Mesendoderm (in vitro differentiated cells): ENCODE measurements at regions not wholly inside any gene's neighbourhood (a gene's known extent, or its start where the extent isn't known, plus 50 kb on each side); places are given as distances from the start of the nearest gene placed in this dataset.

Experiments used
- DNase-seq: peaks from one replicate; pipeline ENCODE4 v3.0.0; 2013
- H2AK5ac ChIP-seq: 2 replicates; pipeline ENCODE4 v1.6.1; 2013; ENCODE audit warnings: low read length, inconsistent platforms
- H2BK120ac ChIP-seq: 2 replicates; pipeline ENCODE4 v1.6.1; 2013; ENCODE audit warnings: low read depth, mild to moderate bottlenecking, low read length, moderate library complexity, mixed read lengths
- H2BK15ac ChIP-seq: replicated peaks from 2 replicates; pipeline ENCODE4 v1.6.1; 2013; ENCODE audit warnings: low read depth, mild to moderate bottlenecking, moderate library complexity
- H2BK5ac ChIP-seq: 2 replicates; pipeline ENCODE4 v1.6.1; 2013; ENCODE audit warnings: low read length, inconsistent platforms
- H3K18ac ChIP-seq: 2 replicates; pipeline ENCODE4 v1.6.1; 2013; ENCODE audit warnings: mild to moderate bottlenecking, low read length, mixed read lengths
- H3K23ac ChIP-seq: one replicate; pipeline ENCODE4 v1.6.1; 2013; ENCODE audit warnings: low read length
- H3K27ac ChIP-seq: 2 replicates; pipeline ENCODE4 v1.5.1; 2013; ENCODE audit warnings: low read depth, mild to moderate bottlenecking, inconsistent platforms, low read length, moderate library complexity
- H3K27me3 ChIP-seq: 2 replicates; pipeline ENCODE4 v1.6.1; 2013; ENCODE audit warnings: low read length, control low read depth, mild to moderate bottlenecking, inconsistent platforms; ENCODE audit not compliant: insufficient read depth, poor library complexity
- H3K36me3 ChIP-seq: 2 replicates; pipeline ENCODE4 v1.6.1; 2013; ENCODE audit warnings: low read length, inconsistent platforms; ENCODE audit not compliant: control insufficient read depth, insufficient read depth
- H3K4ac ChIP-seq: one replicate; pipeline ENCODE4 v1.6.1; 2013; ENCODE audit warnings: low read depth, mild to moderate bottlenecking, low read length, moderate library complexity
- H3K4me1 ChIP-seq: 2 replicates; pipeline ENCODE4 v1.6.1; 2013; ENCODE audit warnings: low read depth, low read length, inconsistent platforms; ENCODE audit not compliant: control insufficient read depth
- H3K4me2 ChIP-seq: 2 replicates; pipeline ENCODE4 v1.6.1; 2013; ENCODE audit warnings: low read length
- H3K4me3 ChIP-seq: 2 replicates; pipeline ENCODE4 v1.5.1; 2013; ENCODE audit warnings: mild to moderate bottlenecking, low read length
- H3K56ac ChIP-seq: one replicate; pipeline ENCODE4 v1.6.1; 2013; ENCODE audit warnings: low read length
- H3K79me1 ChIP-seq: 2 replicates; pipeline ENCODE4 v1.6.1; 2013; ENCODE audit warnings: low read length, inconsistent platforms
- H3K79me2 ChIP-seq: 2 replicates; pipeline ENCODE4 v1.6.1; 2013; ENCODE audit warnings: mild to moderate bottlenecking, low read length; ENCODE audit not compliant: control insufficient read depth, insufficient read depth
- H3K9ac ChIP-seq: 2 replicates; pipeline ENCODE4 v1.6.1; 2013; ENCODE audit warnings: low read length, inconsistent platforms
- H4K5ac ChIP-seq: one replicate; pipeline ENCODE4 v1.6.1; 2013; ENCODE audit warnings: low read length
- H4K8ac ChIP-seq: one replicate; pipeline ENCODE4 v1.6.1; 2013; ENCODE audit warnings: low read depth, mild to moderate bottlenecking, control low read depth, low read length, moderate library complexity
- WGBS: extraction: QIAGEN DNeasy Blood & Tissue Kit; methylation state at CpG from one replicate; pipeline ENCODE4 v1.1.7; 2013; ENCODE audit warnings: low lambda C conversion rate, missing lambda C conversion rate; ENCODE audit not compliant: insufficient coverage; ENCODE audit errors: extremely low coverage; 5-methylcytosine and 5-hydroxymethylcytosine counted together

GRCh38 chr17:53538129-53538617 is 284.6 kb upstream of the KIF2B start:
- H3K27ac ChIP-seq: no peak overlapping the region
- no peak for DNase-seq
- H3K36me3 ChIP-seq: no peaks in the 10 kb centered on the region
- H3K79me2 ChIP-seq: no peaks in the 10 kb centered on the region
- no peak overlapping the region for H2BK5ac ChIP-seq
- no peak overlapping the region for H2AK5ac ChIP-seq
- H3K79me1 ChIP-seq: no peaks in the 10 kb centered on the region
- H4K8ac ChIP-seq: no peak overlapping the region
- no peak overlapping the region for H3K4me2 ChIP-seq
- no peaks in the 10 kb centered on the region for H3K27me3 ChIP-seq
- no peak overlapping the region for H4K5ac ChIP-seq
- no peak overlapping the region for H3K18ac ChIP-seq
- H3K9ac ChIP-seq: no peak overlapping the region
- no peak overlapping the region for H2BK120ac ChIP-seq
- no peak overlapping the region for H3K23ac ChIP-seq
- no peak overlapping the region for H3K4me3 ChIP-seq
- no peak overlapping the region for H3K56ac ChIP-seq
- no peaks in the 10 kb centered on the region for H3K4me1 ChIP-seq
- H3K4ac ChIP-seq: no peak overlapping the region
- no peak overlapping the region for H2BK15ac ChIP-seq
- WGBS: no CpG with 5 or more reads among the region's 2 CpGs

GRCh38 chr17:53527473-53527872 is 295.3 kb upstream of the KIF2B start:
- H3K27me3 ChIP-seq: no peaks in the 10 kb centered on the region
- no peak overlapping the region for H3K4ac ChIP-seq
- H3K9ac ChIP-seq: no peak overlapping the region
- H3K18ac ChIP-seq: no peak overlapping the region
- no peak overlapping the region for H2AK5ac ChIP-seq
- no peak overlapping the region for H3K27ac ChIP-seq
- H3K4me1 ChIP-seq: no peaks in the 10 kb centered on the region
- H3K23ac ChIP-seq: no peak overlapping the region
- H3K36me3 ChIP-seq: no peaks in the 10 kb centered on the region
- DNase-seq: peak; percentile 1
- no peaks in the 10 kb centered on the region for H3K79me1 ChIP-seq
- no peak overlapping the region for H3K4me3 ChIP-seq
- no peak overlapping the region for H4K8ac ChIP-seq
- no peaks in the 10 kb centered on the region for H3K79me2 ChIP-seq
- no peak overlapping the region for H2BK5ac ChIP-seq
- no peak overlapping the region for H2BK120ac ChIP-seq
- no peak overlapping the region for H4K5ac ChIP-seq
- no peak overlapping the region for H3K4me2 ChIP-seq
- H3K56ac ChIP-seq: no peak overlapping the region
- H2BK15ac ChIP-seq: no peak overlapping the region

GRCh38 chr17:53525590-53525989 is 297.1 kb upstream of the KIF2B start:
- Histone ChIP-seq H2BK120ac (no peak overlapping the region), H2BK5ac (no peak overlapping the region), H3K4ac (no peak overlapping the region), H3K27me3 (no peaks in the 10 kb centered on the region), H3K4me2 (no peak overlapping the region), H4K8ac (no peak overlapping the region), H3K36me3 (no peaks in the 10 kb centered on the region), H3K9ac (no peak overlapping the region), H3K56ac (no peak overlapping the region), H3K27ac (no peak overlapping the region), H2BK15ac (no peak overlapping the region), H3K4me1 (no peaks in the 10 kb centered on the region), H4K5ac (no peak overlapping the region), H3K18ac (peak overlapping the region; percentile 28), H3K4me3 (no peak overlapping the region), H3K79me2 (no peaks in the 10 kb centered on the region), H2AK5ac (no peak overlapping the region), H3K79me1 (no peaks in the 10 kb centered on the region), H3K23ac (no peak overlapping the region)
- no peak for DNase-seq
- WGBS: no CpG with 5 or more reads among the region's 2 CpGs

GRCh38 chr17:53516636-53517035 is 306.1 kb upstream of the KIF2B start:
- Histone ChIP-seq H3K36me3 (no peaks in the 10 kb centered on the region), H2BK120ac (no peak overlapping the region)
- no CpG with 5 or more reads among the region's 3 CpGs for WGBS

GRCh38 chr17:53499277-53499676 is 323.4 kb upstream of the KIF2B start:
- no peak overlapping the region for H3K23ac ChIP-seq
- no peak overlapping the region for H3K9ac ChIP-seq
- no peak overlapping the region for H3K4ac ChIP-seq
- H4K8ac ChIP-seq: no peak overlapping the region
- H3K27me3 ChIP-seq: no peaks in the 10 kb centered on the region
- H2AK5ac ChIP-seq: no peak overlapping the region
- no CpG with 5 or more reads among the region's 2 CpGs for WGBS
- no peaks in the 10 kb centered on the region for H3K79me2 ChIP-seq
- no peaks in the 10 kb centered on the region for H3K4me1 ChIP-seq
- no peak overlapping the region for H3K4me2 ChIP-seq
- no peak for DNase-seq
- no peak overlapping the region for H3K27ac ChIP-seq
- no peak overlapping the region for H2BK120ac ChIP-seq
- H4K5ac ChIP-seq: no peak overlapping the region
- H2BK5ac ChIP-seq: no peak overlapping the region
- H3K79me1 ChIP-seq: no peaks in the 10 kb centered on the region
- no peak overlapping the region for H3K18ac ChIP-seq
- H2BK15ac ChIP-seq: no peak overlapping the region
- no peak overlapping the region for H3K4me3 ChIP-seq
- no peaks in the 10 kb centered on the region for H3K36me3 ChIP-seq
- no peak overlapping the region for H3K56ac ChIP-seq

More at GRCh38 chr17:53516636-53517035, 306.1 kb upstream of the KIF2B start:
- H3K4ac ChIP-seq: no peak overlapping the region
- no peak overlapping the region for H3K18ac ChIP-seq
- no peaks in the 10 kb centered on the region for H3K79me1 ChIP-seq
- H3K27ac ChIP-seq: no peak overlapping the region
- H3K56ac ChIP-seq: no peak overlapping the region
- H3K23ac ChIP-seq: no peak overlapping the region
- no peaks in the 10 kb centered on the region for H3K27me3 ChIP-seq
- H3K4me3 ChIP-seq: no peak overlapping the region
- no peak overlapping the region for H2BK5ac ChIP-seq
- peak; percentile 51 for DNase-seq
- H3K79me2 ChIP-seq: no peaks in the 10 kb centered on the region
- no peak overlapping the region for H3K4me2 ChIP-seq
- H4K8ac ChIP-seq: no peak overlapping the region
- H2BK15ac ChIP-seq: no peak overlapping the region
- no peaks in the 10 kb centered on the region for H3K4me1 ChIP-seq
- H2AK5ac ChIP-seq: no peak overlapping the region
- no peak overlapping the region for H4K5ac ChIP-seq
- H3K9ac ChIP-seq: no peak overlapping the region

- Histone ChIP-seq H3K79me1 (no peaks in the 10 kb centered on the region), H4K5ac (no peak overlapping the region), H3K23ac (no peak overlapping the region), H3K9ac (no peak overlapping the region), H2BK120ac (no peak overlapping the region), H3K18ac (peak overlapping the region; percentile 39), H2AK5ac (no peak overlapping the region), H2BK5ac (no peak overlapping the region), H3K27ac (no peak overlapping the region), H3K4me1 (no peaks in the 10 kb centered on the region), H3K56ac (no peak overlapping the region), H3K36me3 (no peaks in the 10 kb centered on the region), H3K79me2 (no peaks in the 10 kb centered on the region), H3K4me2 (no peak overlapping the region), H3K4ac (no peak overlapping the region), H3K4me3 (no peak overlapping the region), H4K8ac (no peak overlapping the region), H3K27me3 (no peaks in the 10 kb centered on the region), H2BK15ac (no peak overlapping the region)
- no CpG with 5 or more reads among the region's 1 CpG for WGBS
- DNase-seq: peak; percentile 66
Observed at GRCh38 chr17:53496356-53496755, 326.4 kb upstream of the KIF2B start.
